ENCODE measurements at regions not wholly inside any gene's neighbourhood (a gene's known extent, or its start where the extent isn't known, plus 50 kb on each side); places are given as distances from the start of the nearest gene placed in this dataset.

GRCh38 chr14:100405760-100406455, 82.8 kb downstream of the SLC25A47 start:
- TF ChIP-seq, protein P1, sequence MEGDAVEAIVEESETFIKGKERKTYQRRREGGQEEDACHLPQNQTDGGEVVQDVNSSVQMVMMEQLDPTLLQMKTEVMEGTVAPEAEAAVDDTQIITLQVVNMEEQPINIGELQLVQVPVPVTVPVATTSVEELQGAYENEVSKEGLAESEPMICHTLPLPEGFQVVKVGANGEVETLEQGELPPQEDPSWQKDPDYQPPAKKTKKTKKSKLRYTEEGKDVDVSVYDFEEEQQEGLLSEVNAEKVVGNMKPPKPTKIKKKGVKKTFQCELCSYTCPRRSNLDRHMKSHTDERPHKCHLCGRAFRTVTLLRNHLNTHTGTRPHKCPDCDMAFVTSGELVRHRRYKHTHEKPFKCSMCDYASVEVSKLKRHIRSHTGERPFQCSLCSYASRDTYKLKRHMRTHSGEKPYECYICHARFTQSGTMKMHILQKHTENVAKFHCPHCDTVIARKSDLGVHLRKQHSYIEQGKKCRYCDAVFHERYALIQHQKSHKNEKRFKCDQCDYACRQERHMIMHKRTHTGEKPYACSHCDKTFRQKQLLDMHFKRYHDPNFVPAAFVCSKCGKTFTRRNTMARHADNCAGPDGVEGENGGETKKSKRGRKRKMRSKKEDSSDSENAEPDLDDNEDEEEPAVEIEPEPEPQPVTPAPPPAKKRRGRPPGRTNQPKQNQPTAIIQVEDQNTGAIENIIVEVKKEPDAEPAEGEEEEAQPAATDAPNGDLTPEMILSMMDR (IDR thresholded peaks at IDR 0.05; ENCODE audit: extremely low read depth, missing control alignments) = no peak

GRCh38 chr14:100406505-100407131, 83.5 kb downstream of the SLC25A47 start:
- DNase-seq (ENCODE audit: low spot score) = no peak
- TF ChIP-seq, protein P1 (IDR thresholded peaks at IDR 0.05; ENCODE audit: extremely low read depth, missing control alignments) = no peak

More at GRCh38 chr14:100405760-100406455, 82.8 kb downstream of the SLC25A47 start:
- DNase-seq (ENCODE audit: low spot score) = no peak

DNA sequence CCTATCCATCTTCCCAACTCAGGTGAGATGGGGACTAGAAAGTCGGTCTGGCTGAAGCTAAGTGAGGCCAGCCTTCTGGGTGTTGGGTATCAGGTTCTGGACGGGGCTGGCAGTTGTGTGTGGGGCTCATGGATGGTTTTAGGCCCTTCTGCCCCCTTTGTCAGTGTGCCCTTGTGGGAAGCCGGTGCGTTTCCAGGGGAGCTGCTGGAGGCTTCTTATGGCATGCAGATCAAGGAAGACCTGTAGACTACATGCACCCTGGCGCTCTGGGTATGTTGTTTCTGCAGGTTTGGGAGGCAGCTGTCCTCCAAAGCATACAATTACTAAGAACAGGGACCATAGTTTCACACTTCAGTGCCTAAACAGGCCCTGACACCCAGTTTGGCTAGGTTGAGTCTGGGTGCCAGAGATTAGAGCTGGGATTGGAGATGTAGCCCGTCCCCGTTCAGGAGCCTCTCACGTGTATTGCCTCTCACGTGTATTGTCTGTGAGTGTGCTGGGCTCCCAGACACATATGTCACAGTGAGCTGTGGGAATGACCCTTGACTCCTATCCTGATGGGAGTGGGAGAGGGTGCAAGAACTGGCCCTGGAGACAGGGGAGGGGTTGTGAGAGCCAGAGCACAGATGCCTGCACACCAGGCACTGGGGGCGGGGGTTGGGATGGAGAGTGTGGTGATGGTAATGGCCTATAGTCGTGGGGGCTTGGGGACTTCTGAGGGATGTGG, 84.4 kb downstream of the SLC25A47 start:
- no peak for DNase-seq (ENCODE audit: low spot score)
- TF ChIP-seq, protein P1 (IDR thresholded peaks at IDR 0.05; ENCODE audit: extremely low read depth, missing control alignments) = no peak

- TF ChIP-seq, protein P1 (IDR thresholded peaks at IDR 0.05; ENCODE audit: extremely low read depth, missing control alignments) = no peak
- DNase-seq (ENCODE audit: low spot score) = no peak
Measured at GRCh38 chr14:100408350-100409002, 85.3 kb downstream of the SLC25A47 start.

DNA sequence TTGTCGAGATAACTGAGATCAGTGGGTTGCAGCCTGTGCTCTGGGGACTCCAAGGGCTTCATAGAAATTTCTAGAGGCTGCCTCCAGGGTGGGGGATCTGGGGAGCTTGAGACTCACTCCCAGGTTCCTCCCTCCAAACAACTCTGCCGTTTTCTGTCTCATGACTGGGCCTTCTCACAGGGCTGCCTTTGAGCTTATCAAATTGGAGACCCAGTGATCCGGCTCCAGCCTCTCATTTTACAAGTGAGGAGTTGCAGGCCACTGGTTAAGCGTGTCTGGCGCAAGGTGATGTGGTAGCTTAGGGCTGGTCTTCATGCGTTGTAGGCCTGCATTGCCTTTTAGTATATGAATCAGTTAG, 85.8 kb downstream of the SLC25A47 start:
- DNase-seq (ENCODE audit: low spot score) = no peak
- TF ChIP-seq, protein P1 (IDR thresholded peaks at IDR 0.05; ENCODE audit: extremely low read depth, missing control alignments) = no peak

DNA sequence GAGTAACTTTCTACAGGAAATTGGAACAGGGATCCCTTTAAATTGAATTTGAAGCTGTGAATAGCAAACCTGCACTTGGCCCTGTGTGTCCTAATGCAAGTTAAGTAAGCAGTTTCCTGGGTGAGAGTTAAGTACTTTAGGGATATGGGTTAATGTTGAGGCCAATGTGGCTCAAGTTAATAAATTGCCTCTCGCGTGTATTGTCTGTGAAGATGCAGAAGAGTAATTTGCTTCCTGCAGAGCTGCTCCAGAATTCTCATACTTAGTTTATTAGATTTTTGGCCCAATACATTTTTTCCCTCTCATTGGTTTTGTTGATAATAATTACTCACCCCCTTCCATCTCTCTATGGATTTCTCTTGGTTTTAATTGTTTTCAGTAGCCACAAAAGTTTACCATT, 86.5 kb downstream of the SLC25A47 start:
- DNase-seq (ENCODE audit: low spot score) = no peak
- TF ChIP-seq, protein P1 (IDR thresholded peaks at IDR 0.05; ENCODE audit: extremely low read depth, missing control alignments) = no peak
